Activated naive CD8-positive, alpha-beta T cell (primary cell): ENCODE measurements at regions not wholly inside any gene's neighbourhood (a gene's known extent, or its start where the extent isn't known, plus 50 kb on each side); places are given as distances from the start of the nearest gene placed in this dataset.
"Not testable (repeated sequence)": the region's sequence is repeated elsewhere in the genome, so short reads cannot be mapped to it uniquely, and the experiment has no call there.

Experiments
- H3K27ac Mint-ChIP-seq: one replicate; pipeline ENCODE4 v1.8.0; 2021; ENCODE audit warnings: mixed read lengths
- H3K27me3 Mint-ChIP-seq: one replicate; pipeline ENCODE4 v1.8.0; 2021; ENCODE audit warnings: mixed read lengths
- H3K36me3 Mint-ChIP-seq: one replicate; pipeline ENCODE4 v1.8.0; 2021; ENCODE audit warnings: mixed read lengths
- H3K4me1 Mint-ChIP-seq: one replicate; pipeline ENCODE4 v1.8.0; 2021; ENCODE audit warnings: low read depth, mixed read lengths
- H3K4me3 Mint-ChIP-seq: one replicate; pipeline ENCODE4 v1.8.0; 2021; ENCODE audit warnings: mild to moderate bottlenecking, mixed read lengths
- H3K9me3 Mint-ChIP-seq: one replicate; pipeline ENCODE4 v1.8.0; 2021; ENCODE audit warnings: low read depth, mixed read lengths

- H3K36me3 Mint-ChIP-seq, result no peaks in the 10 kb centered on the region
- no peak overlapping the region for H3K4me3 Mint-ChIP-seq
- H3K27ac Mint-ChIP-seq, result no peak overlapping the region
- H3K27me3 Mint-ChIP-seq, result no peaks in the 10 kb centered on the region
- H3K4me1 Mint-ChIP-seq, result no peaks in the 10 kb centered on the region
- no peaks in the 10 kb centered on the region for H3K9me3 Mint-ChIP-seq
These were observed 89.3 kb upstream of the LIPC start for GRCh38 chr15:58342508-58342907.

GRCh38 chr15:58344213-58345070 lies 87.3 kb upstream of the LIPC start:
- Mint-ChIP-seq H3K4me1 (peaks cover 4% of the 10 kb centered on the region), H3K4me3 (no peak overlapping the region), H3K27me3 (no peaks in the 10 kb centered on the region), H3K9me3 (no peaks in the 10 kb centered on the region), H3K27ac (no peak overlapping the region), H3K36me3 (no peaks in the 10 kb centered on the region)

- Mint-ChIP-seq H3K36me3 (no peaks in the 10 kb centered on the region), H3K9me3 (no peaks in the 10 kb centered on the region), H3K4me3 (no peak overlapping the region), H3K27me3 (no peaks in the 10 kb centered on the region), H3K27ac (no peak overlapping the region), H3K4me1 (peaks cover 4% of the 10 kb centered on the region)
These were observed 85.4 kb upstream of the LIPC start for GRCh38 chr15:58346361-58346760.

DNA sequence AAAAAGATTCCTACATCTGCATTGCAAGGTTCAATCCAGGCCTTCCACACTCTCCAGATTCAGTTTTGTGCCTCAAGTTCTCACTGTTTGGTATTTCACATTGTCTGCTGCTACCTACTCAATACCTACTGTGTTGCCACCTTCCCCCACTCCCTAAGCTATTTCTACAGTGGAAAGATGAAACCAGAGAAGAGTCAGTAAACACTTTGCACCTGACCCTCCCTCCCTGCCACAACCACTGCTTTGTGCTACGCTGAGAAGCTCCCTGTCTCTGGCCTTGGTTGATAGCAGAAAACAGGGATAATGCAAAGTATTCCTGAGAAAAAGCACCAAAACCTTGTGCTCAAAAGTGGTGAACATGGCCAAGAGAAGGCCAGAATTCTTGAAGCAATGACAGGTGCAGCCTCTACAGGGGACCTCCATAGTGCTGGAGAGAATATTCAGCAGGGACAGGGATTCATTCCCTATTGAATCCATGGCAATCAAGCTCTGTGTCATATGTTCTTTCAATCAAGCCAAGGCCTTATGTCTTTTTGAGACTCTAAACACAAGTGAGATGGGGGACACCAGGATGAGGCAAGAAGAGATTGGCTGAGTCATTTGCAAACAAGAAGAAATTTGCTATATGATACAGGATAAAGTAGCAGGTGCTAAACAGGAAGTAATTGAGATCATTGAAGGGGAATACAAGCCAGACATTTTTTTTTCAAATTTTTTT lies 83.5 kb upstream of the LIPC start:
- H3K9me3 Mint-ChIP-seq, result no peaks in the 10 kb centered on the region
- H3K36me3 Mint-ChIP-seq, result no peaks in the 10 kb centered on the region
- H3K27ac Mint-ChIP-seq, result no peak overlapping the region
- H3K27me3 Mint-ChIP-seq, result peaks cover 3% of the 10 kb centered on the region
- peaks cover 4% of the 10 kb centered on the region for H3K4me1 Mint-ChIP-seq
- no peak overlapping the region for H3K4me3 Mint-ChIP-seq

DNA sequence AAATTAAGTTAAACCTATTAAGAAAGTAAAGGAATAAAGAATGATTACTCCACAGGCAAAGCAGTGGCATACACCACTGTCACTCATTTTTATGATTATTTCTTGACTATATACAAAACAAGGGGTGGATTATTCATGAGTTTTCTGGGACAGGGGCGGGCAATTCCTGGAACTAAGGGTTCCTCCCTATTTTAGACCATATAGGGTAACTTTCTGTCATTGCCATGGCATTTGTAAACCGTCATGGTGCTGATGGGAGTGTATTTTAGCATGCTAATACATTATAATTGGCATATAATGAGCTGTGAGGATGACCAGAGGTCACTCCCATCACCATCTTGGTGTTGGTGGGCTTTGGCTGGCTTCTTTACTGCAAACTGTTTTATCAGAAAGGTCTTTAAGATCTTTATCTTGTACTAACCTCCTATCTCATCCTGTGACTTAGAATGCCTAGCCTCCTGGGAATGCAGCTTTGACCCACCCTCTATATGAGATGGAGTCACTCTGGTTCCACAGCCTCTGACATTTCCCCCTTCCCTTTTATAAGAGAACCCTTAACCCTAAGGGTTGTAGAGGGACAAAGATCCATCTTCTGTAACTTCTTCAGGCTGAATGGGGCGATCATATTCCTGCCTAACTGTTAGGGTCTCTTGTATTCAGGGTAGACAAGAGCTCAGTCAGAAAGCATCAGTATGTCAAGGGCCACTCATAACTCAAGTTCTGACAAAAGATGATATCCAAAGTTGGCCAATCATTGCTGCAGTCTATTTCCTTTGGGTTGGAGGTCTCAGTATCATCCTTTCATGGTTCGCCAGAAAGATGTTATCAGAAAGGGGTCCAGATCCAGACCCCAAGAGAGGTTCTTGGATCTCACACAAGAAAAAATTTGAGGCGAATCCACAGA lies 79.5 kb upstream of the LIPC start:
- no peaks in the 10 kb centered on the region for H3K9me3 Mint-ChIP-seq
- peaks cover 20% of the 10 kb centered on the region for H3K4me1 Mint-ChIP-seq
- peaks cover 3% of the 10 kb centered on the region for H3K27me3 Mint-ChIP-seq
- H3K36me3 Mint-ChIP-seq, result no peaks in the 10 kb centered on the region
- H3K4me3 Mint-ChIP-seq, result no peak overlapping the region
- no peak overlapping the region for H3K27ac Mint-ChIP-seq

- peak overlapping the region; percentile 46 for H3K27ac Mint-ChIP-seq
- H3K9me3 Mint-ChIP-seq, result no peaks in the 10 kb centered on the region
- no peaks in the 10 kb centered on the region for H3K36me3 Mint-ChIP-seq
- H3K27me3 Mint-ChIP-seq, result peaks cover 3% of the 10 kb centered on the region
- H3K4me3 Mint-ChIP-seq, result no peak overlapping the region
- H3K4me1 Mint-ChIP-seq, result peaks cover 40% of the 10 kb centered on the region
These were observed 76.3 kb upstream of the LIPC start for GRCh38 chr15:58355382-58355971.

GRCh38 chr15:58355973-58356372 lies 75.8 kb upstream of the LIPC start:
- peak overlapping the region; percentile 46 for H3K27ac Mint-ChIP-seq
- H3K27me3 Mint-ChIP-seq, result peaks cover 3% of the 10 kb centered on the region
- no peaks in the 10 kb centered on the region for H3K9me3 Mint-ChIP-seq
- H3K4me1 Mint-ChIP-seq, result peaks cover 40% of the 10 kb centered on the region
- no peak overlapping the region for H3K4me3 Mint-ChIP-seq
- no peaks in the 10 kb centered on the region for H3K36me3 Mint-ChIP-seq

- peaks cover 49% of the 10 kb centered on the region for H3K4me1 Mint-ChIP-seq
- no peaks in the 10 kb centered on the region for H3K27me3 Mint-ChIP-seq
- peak overlapping the region; percentile 1 for H3K4me3 Mint-ChIP-seq
- no peaks in the 10 kb centered on the region for H3K36me3 Mint-ChIP-seq
- H3K27ac Mint-ChIP-seq, result peak overlapping the region; percentile 72
- H3K9me3 Mint-ChIP-seq, result no peaks in the 10 kb centered on the region
These were observed 74.0 kb upstream of the LIPC start for GRCh38 chr15:58357529-58358476.

- no peaks in the 10 kb centered on the region for H3K9me3 Mint-ChIP-seq
- no peaks in the 10 kb centered on the region for H3K27me3 Mint-ChIP-seq
- H3K36me3 Mint-ChIP-seq, result peaks cover 6% of the 10 kb centered on the region
- no peak overlapping the region for H3K27ac Mint-ChIP-seq
- H3K4me3 Mint-ChIP-seq, result no peak overlapping the region
- peaks cover 59% of the 10 kb centered on the region for H3K4me1 Mint-ChIP-seq
These were observed 71.2 kb upstream of the LIPC start for GRCh38 chr15:58360421-58361090.

GRCh38 chr15:58361273-58361759 lies 70.5 kb upstream of the LIPC start:
- Mint-ChIP-seq H3K27ac (no peak overlapping the region), H3K4me3 (no peak overlapping the region), H3K4me1 (peaks cover 53% of the 10 kb centered on the region), H3K36me3 (peaks cover 6% of the 10 kb centered on the region), H3K27me3 (no peaks in the 10 kb centered on the region), H3K9me3 (no peaks in the 10 kb centered on the region)

- no peaks in the 10 kb centered on the region for H3K9me3 Mint-ChIP-seq
- H3K36me3 Mint-ChIP-seq, result peaks cover 6% of the 10 kb centered on the region
- peaks cover 46% of the 10 kb centered on the region for H3K4me1 Mint-ChIP-seq
- H3K27ac Mint-ChIP-seq, result no peak overlapping the region
- H3K27me3 Mint-ChIP-seq, result no peaks in the 10 kb centered on the region
- no peak overlapping the region for H3K4me3 Mint-ChIP-seq
These were observed 69.4 kb upstream of the LIPC start for GRCh38 chr15:58362262-58362922.

GRCh38 chr15:58363118-58363517 lies 68.7 kb upstream of the LIPC start:
- H3K27me3 Mint-ChIP-seq, H3K4me3 Mint-ChIP-seq: not testable (repeated sequence)

GRCh38 chr15:58363673-58364072 lies 68.1 kb upstream of the LIPC start:
- not testable (repeated sequence) for H3K27me3 Mint-ChIP-seq, H3K9me3 Mint-ChIP-seq, H3K36me3 Mint-ChIP-seq, H3K27ac Mint-ChIP-seq, H3K4me3 Mint-ChIP-seq
- peaks cover 33% of the 10 kb centered on the region for H3K4me1 Mint-ChIP-seq

More at GRCh38 chr15:58363118-58363517, 68.7 kb upstream of the LIPC start:
- not testable (repeated sequence) for H3K36me3 Mint-ChIP-seq, H3K9me3 Mint-ChIP-seq, H3K27ac Mint-ChIP-seq
- peaks cover 39% of the 10 kb centered on the region for H3K4me1 Mint-ChIP-seq
